ENCODE measurements at regions not wholly inside any gene's neighbourhood (a gene's known extent, or its start where the extent isn't known, plus 50 kb on each side); places are given as distances from the start of the nearest gene placed in this dataset.

- ATAC-seq (peak; percentile 90 to 98 (median 96)), DNase-seq (peak; percentile 77 to 82 (median 79))
- intact Hi-C loops (cut with DNase I), result no loop called here
- H3K36me3 ChIP-seq, result no peaks in the 10 kb centered on the region
- no peaks in the 10 kb centered on the region for H3K27me3 ChIP-seq
- H3K9me3 ChIP-seq, result no peaks in the 10 kb centered on the region
- H3K4me1 ChIP-seq, result peaks cover 0 to 27% (median 8%) of the 10 kb centered on the region in 4 donors
- TF ChIP-seq, protein P1, sequence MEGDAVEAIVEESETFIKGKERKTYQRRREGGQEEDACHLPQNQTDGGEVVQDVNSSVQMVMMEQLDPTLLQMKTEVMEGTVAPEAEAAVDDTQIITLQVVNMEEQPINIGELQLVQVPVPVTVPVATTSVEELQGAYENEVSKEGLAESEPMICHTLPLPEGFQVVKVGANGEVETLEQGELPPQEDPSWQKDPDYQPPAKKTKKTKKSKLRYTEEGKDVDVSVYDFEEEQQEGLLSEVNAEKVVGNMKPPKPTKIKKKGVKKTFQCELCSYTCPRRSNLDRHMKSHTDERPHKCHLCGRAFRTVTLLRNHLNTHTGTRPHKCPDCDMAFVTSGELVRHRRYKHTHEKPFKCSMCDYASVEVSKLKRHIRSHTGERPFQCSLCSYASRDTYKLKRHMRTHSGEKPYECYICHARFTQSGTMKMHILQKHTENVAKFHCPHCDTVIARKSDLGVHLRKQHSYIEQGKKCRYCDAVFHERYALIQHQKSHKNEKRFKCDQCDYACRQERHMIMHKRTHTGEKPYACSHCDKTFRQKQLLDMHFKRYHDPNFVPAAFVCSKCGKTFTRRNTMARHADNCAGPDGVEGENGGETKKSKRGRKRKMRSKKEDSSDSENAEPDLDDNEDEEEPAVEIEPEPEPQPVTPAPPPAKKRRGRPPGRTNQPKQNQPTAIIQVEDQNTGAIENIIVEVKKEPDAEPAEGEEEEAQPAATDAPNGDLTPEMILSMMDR (IDR thresholded peaks at IDR 0.05), result no peak
- no peak for TF ChIP-seq POLR2A (IDR thresholded peaks at IDR 0.05)
- no peak overlapping the region for H3K4me3 ChIP-seq
- peak overlapping the region in 2 of 3 donors; percentile 13 to 33 for H3K27ac ChIP-seq
- 47% methylated on average over 8 of the region's 8 CpGs for WGBS (ENCODE audit: insufficient coverage, low coverage, low lambda C conversion rate, missing lambda C conversion rate)
These were observed 71.9 kb upstream of the RANBP3L start for GRCh38 chr5:36373527-36374086.

DNA sequence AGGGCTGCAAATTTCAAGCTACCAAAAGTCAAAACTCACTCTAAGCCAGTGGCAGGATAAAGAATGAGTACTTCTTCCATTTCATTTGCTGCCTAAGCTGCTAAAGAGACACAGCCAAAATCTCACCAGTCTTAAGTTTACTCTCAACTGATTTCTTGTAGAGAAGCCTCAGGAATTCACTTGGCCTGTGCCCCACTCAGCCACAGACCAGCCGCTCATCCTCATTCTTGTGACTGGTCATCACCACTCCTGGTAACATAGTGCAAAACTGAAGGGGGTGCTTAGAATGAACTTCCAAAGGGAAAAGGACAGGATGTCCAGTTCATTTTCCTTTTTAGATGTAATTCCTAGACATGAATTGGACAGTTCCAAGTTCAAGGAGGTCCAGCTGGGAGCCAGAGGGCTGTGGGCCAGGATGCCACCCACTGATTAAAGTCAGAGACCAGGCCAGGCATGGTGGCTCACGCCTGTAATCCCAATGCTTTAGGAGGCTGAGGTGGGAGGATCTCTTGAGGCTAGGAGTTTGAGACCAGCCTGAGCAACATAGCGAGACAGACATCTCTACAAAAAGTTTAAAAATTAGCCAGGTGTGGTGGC, 72.7 kb upstream of the RANBP3L start:
- Histone ChIP-seq H3K9me3 (no peaks in the 10 kb centered on the region), H3K27me3 (no peaks in the 10 kb centered on the region), H3K4me1 (peaks cover 0 to 20% (median 8%) of the 10 kb centered on the region in 4 donors), H3K4me3 (no peak overlapping the region), H3K36me3 (no peaks in the 10 kb centered on the region), H3K27ac (peak overlapping the region in 1 of 3 donors; percentile 33)
- WGBS (ENCODE audit: insufficient coverage, low coverage, low lambda C conversion rate, missing lambda C conversion rate), result 82% methylated on average over 3 of the region's 3 CpGs
- no peak for TF ChIP-seq POLR2A (IDR thresholded peaks at IDR 0.05)
- TF ChIP-seq, protein P1 (IDR thresholded peaks at IDR 0.05), result no peak
- ATAC-seq (no peak), DNase-seq (no peak)
- intact Hi-C loops (cut with DNase I), result no loop called here

DNA sequence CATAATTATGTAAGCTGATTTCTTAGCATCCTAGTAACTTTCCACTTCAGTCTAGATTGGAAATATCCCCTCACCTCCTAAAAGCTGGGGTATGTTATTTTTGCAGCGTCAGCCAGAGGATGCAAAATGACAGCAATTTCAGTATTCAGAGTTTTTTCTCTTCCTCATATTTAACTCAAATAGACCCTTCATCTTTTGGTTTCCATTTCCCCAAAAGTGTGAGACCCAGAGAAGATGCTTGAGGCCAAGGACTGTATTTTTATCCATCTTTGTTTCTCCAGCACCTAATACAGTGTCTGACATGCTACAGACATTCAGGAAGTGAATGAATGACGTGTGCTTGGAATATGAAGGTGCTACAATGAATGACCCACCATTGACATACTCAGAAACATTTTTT, 75.5 kb upstream of the RANBP3L start:
- DNase-seq, result no peak
- H3K4me3 ChIP-seq, result no peak overlapping the region

DNA sequence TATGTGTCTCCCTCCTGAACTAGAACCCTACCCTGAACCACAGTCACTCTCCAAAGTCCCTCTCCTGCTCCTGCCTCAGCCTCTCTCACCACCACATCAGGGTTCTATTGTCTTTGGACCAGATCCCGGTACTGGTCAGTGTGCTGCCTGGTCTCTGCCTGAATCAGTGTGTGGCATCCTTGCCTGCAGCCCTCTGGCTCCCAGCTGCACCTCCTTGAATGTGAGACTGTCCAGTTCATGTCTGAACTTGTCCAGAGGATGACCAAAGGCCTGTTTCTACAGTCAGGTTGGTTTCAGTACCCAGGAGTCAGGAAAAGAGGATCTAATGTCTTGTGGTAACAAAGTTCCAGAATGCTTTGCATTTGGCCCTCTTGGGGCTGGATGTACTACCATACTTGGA, 76.8 kb upstream of the RANBP3L start:
- ATAC-seq, result no peak
- DNase-seq, result no peak
- H3K4me3 ChIP-seq, result no peak overlapping the region
- 92% methylated on average over 1 of the region's 1 CpG for WGBS (ENCODE audit: insufficient coverage, low coverage, low lambda C conversion rate, missing lambda C conversion rate)
- intact Hi-C loops (cut with DNase I), result no loop called here
- TF ChIP-seq POLR2A (IDR thresholded peaks at IDR 0.05), result no peak
- TF ChIP-seq, protein P1 (IDR thresholded peaks at IDR 0.05), result no peak
- H3K27ac ChIP-seq, result no peak overlapping the region
- no peaks in the 10 kb centered on the region for H3K27me3 ChIP-seq
- H3K4me1 ChIP-seq, result peaks cover 0 to 9% (median 5%) of the 10 kb centered on the region in 4 donors
- no peaks in the 10 kb centered on the region for H3K36me3 ChIP-seq
- H3K9me3 ChIP-seq, result no peaks in the 10 kb centered on the region

More for the DNA sequence above, 75.5 kb upstream of the RANBP3L start:
- Histone ChIP-seq H3K27ac (no peak overlapping the region), H3K27me3 (no peaks in the 10 kb centered on the region), H3K9me3 (no peaks in the 10 kb centered on the region), H3K4me1 (peaks cover 0 to 17% (median 8%) of the 10 kb centered on the region in 4 donors), H3K36me3 (no peaks in the 10 kb centered on the region)
- intact Hi-C loops (cut with DNase I), result no loop called here
- no peak for TF ChIP-seq POLR2A (IDR thresholded peaks at IDR 0.05)
- TF ChIP-seq, protein P1 (IDR thresholded peaks at IDR 0.05), result no peak
- no peak for ATAC-seq
- 50% methylated on average over 2 of the region's 2 CpGs for WGBS (ENCODE audit: insufficient coverage, low coverage, low lambda C conversion rate, missing lambda C conversion rate)
